Endothelial cell of umbilical vein (primary cell): ENCODE measurements at regions not wholly inside any gene's neighbourhood (a gene's known extent, or its start where the extent isn't known, plus 50 kb on each side); places are given as distances from the start of the nearest gene placed in this dataset.
"Not testable (repeated sequence)": the region's sequence is repeated elsewhere in the genome, so short reads cannot be mapped to it uniquely, and the experiment has no call there.

Experiments used
- BruUV-seq: library from RNA; stranded (reverse); fragments of 400-500 nt; replicated peaks from 2 replicates; lab custom pipeline; 2021; lab: Mats Ljungman, UMichigan
- CTCF ChIA-PET: fragments of 300-600, 350-600 bp; sonication (Branson Sonifier 250); formaldehyde crosslinking; loops from one replicate; lab custom pipeline; 2021; ENCODE audit warnings: antibody characterized with exemption, inconsistent platforms; lab: Charles Lee
- POLR2A ChIA-PET: fragments of 300-600, 350-600 bp; sonication (Branson Sonifier 250); formaldehyde crosslinking; loops from one replicate; lab custom pipeline; 2021; ENCODE audit warnings: antibody characterized with exemption, inconsistent platforms; lab: Charles Lee
- DNase-seq: peaks from one replicate; pipeline ENCODE4 v3.0.0-alpha.2; 2011; ENCODE audit warnings: low read depth, low spot score
- FAIRE-seq: peaks from 2 replicates; lab custom pipeline; 2011; peaks lifted over from hg19 to GRCh38; lab: Jason Lieb, UNC
- H2AFZ ChIP-seq: 2 replicates; pipeline ENCODE4 v1.6.0; 2012; ENCODE audit warnings: low read depth, low read length, control low read depth, inconsistent platforms
- H3K27ac ChIP-seq: 2 replicates; pipeline ENCODE4 v1.5.1; 2011; ENCODE audit warnings: low read depth, mild to moderate bottlenecking, control low read depth, low read length, moderate library complexity; ENCODE audit not compliant: insufficient read depth
- H3K27me3 ChIP-seq, 2 experiments: 2 replicates each; pipeline versions ENCODE4 v1.6.0 to v1.6.1; 2011; ENCODE audit warnings: low read length in 2 of 2, mixed read lengths in 1 of 2; ENCODE audit not compliant: control insufficient read depth in 2 of 2, insufficient read depth in 2 of 2
- H3K36me3 ChIP-seq, 2 experiments: 2 replicates in 1 of 2; 3 replicates in 1 of 2; pipeline ENCODE4 v1.5.1; 2011; ENCODE audit warnings: low read length in 2 of 2, mild to moderate bottlenecking in 1 of 2, moderate library complexity in 1 of 2; ENCODE audit not compliant: control insufficient read depth in 2 of 2, insufficient read depth in 2 of 2; ENCODE audit errors: extremely low read depth in 1 of 2
- H3K4me1 ChIP-seq: 3 replicates; pipeline ENCODE4 v1.5.1; 2011; ENCODE audit warnings: mild to moderate bottlenecking, low read length; ENCODE audit not compliant: control insufficient read depth, insufficient read depth; ENCODE audit errors: extremely low read depth
- H3K4me2 ChIP-seq: 2 replicates; pipeline ENCODE4 v1.6.1; 2011; ENCODE audit warnings: low read length, control low read depth, mixed read lengths; ENCODE audit not compliant: insufficient read depth
- H3K4me3 ChIP-seq, 3 experiments: fragments of 200-600 bp in 1 of 3; sonication (generic), shearing (Covaris generic) in 1 of 3; replicated peaks in 1 of 3; 2 replicates each; pipeline ENCODE4 v1.5.1; 2011 to 2016; ENCODE audit warnings: control low read depth in 3 of 3, low read length in 3 of 3, mild to moderate bottlenecking in 2 of 3, inconsistent platforms in 1 of 3, low read depth in 1 of 3, moderate library complexity in 1 of 3; ENCODE audit not compliant: insufficient read depth in 1 of 3
- H3K79me2 ChIP-seq: 2 replicates; pipeline ENCODE4 v1.6.0; 2012; ENCODE audit warnings: low read length, inconsistent platforms; ENCODE audit not compliant: control insufficient read depth, insufficient read depth
- H3K9ac ChIP-seq: replicated peaks from 2 replicates; pipeline ENCODE3; 2011; ENCODE audit warnings: low read length, control low read depth; ENCODE audit not compliant: insufficient read depth; ENCODE audit errors: extremely low read depth
- H3K9me1 ChIP-seq: replicated peaks from 3 replicates; pipeline ENCODE4 v1.6.0; 2011; ENCODE audit warnings: mild to moderate bottlenecking, low read length; ENCODE audit not compliant: control insufficient read depth, insufficient read depth; ENCODE audit errors: extremely low read depth
- H3K9me3 ChIP-seq: replicated peaks from 2 replicates; pipeline ENCODE4 v1.5.1; 2012; ENCODE audit warnings: low read length, inconsistent platforms; ENCODE audit not compliant: control insufficient read depth, insufficient read depth
- H4K20me1 ChIP-seq: replicated peaks from 2 replicates; pipeline ENCODE3; 2011; ENCODE audit warnings: mild to moderate bottlenecking, low read length; ENCODE audit not compliant: control insufficient read depth, insufficient read depth; ENCODE audit errors: extremely low read depth
- EZH2 ChIP-seq: IDR thresholded peaks from 2 replicates; pipeline ENCODE4 v1.6.1; 2012; ENCODE audit warnings: borderline replicate concordance, low read depth, mild to moderate bottlenecking, moderate library complexity, low read length, inconsistent platforms; ENCODE audit not compliant: severe bottlenecking
- FOS ChIP-seq: IDR thresholded peaks from 2 replicates; pipeline ENCODE4 v1.6.1; 2011; ENCODE audit warnings: mild to moderate bottlenecking, low read length, moderate library complexity, borderline replicate concordance; ENCODE audit not compliant: insufficient read depth
- GATA2 ChIP-seq: IDR thresholded peaks from 2 replicates; pipeline ENCODE4 v1.7.0; 2011; ENCODE audit warnings: low read depth, mild to moderate bottlenecking, moderate library complexity, mixed read lengths, low read length; ENCODE audit not compliant: insufficient read length, insufficient read depth
- JUN ChIP-seq: IDR thresholded peaks from 2 replicates; pipeline ENCODE4 v1.6.1; 2011; ENCODE audit warnings: borderline replicate concordance, low read depth; ENCODE audit not compliant: insufficient read length, insufficient read depth
- MYC ChIP-seq: IDR thresholded peaks from one replicate; pipeline ENCODE4 v1.6.1; 2011; ENCODE audit warnings: mild to moderate bottlenecking, low read depth, low read length
- POLR2A ChIP-seq: IDR thresholded peaks from 2 replicates; pipeline ENCODE4 v1.6.1; 2012; ENCODE audit warnings: low read depth, mild to moderate bottlenecking, control low read depth, low read length
- POLR2AphosphoS5 ChIP-seq: IDR thresholded peaks from 2 replicates; pipeline ENCODE4 v1.6.1; 2012; ENCODE audit warnings: low read depth, mild to moderate bottlenecking, control low read depth, low read length, moderate library complexity; ENCODE audit not compliant: insufficient read depth
- dilution Hi-C: fragments of 300-500 bp; cut with MboI; formaldehyde crosslinking; loops from one replicate; pipeline ENCODE4 v1.15.0; 2019; ENCODE audit warnings: low sequenced_read_pairs; ENCODE audit not compliant: extremely low pct_ligation_motif_present
- intact Hi-C: fragments of 100-400 bp; cut with micrococcal nuclease; formaldehyde crosslinking; loops from one replicate; pipeline ENCODE4 v1.10.0; 2022
- TF ChIP-seq, protein P1 (sequence below), 2 donors: IDR thresholded peaks; 1 replicate in 1 of 2; 2 replicates in 1 of 2; pipeline ENCODE4 v1.5.1; 2011; ENCODE audit warnings: low read length in 2 of 2, mild to moderate bottlenecking in 2 of 2, moderate library complexity in 2 of 2, control low read depth in 1 of 2, inconsistent platforms in 1 of 2, low read depth in 1 of 2; ENCODE audit not compliant: insufficient read depth in 1 of 2; ENCODE audit errors: extremely low read depth in 1 of 2
- TF ChIP-seq, protein P2 (sequence below): IDR thresholded peaks from 2 replicates; pipeline ENCODE4 v1.6.1; 2011; ENCODE audit not compliant: insufficient read depth, insufficient read length

DNA sequence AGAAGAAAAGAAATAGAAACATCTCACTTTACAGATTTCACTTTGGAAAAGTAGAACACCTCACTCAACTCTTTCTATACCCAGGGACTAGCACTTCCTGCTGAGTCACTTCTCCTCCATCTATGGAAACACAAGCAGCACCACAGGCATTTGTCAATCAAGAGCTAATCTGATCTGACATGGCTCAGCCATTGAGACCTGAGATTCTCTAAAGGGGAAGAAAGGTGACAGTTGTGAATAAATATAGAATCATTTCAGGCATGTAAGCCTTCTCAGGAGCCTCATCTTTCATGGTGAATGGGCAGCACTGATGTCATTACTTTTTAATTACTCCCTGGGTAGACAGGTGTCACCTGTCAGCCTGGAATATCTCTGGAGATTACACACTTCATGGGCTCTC is 559.8 kb downstream of the HINT1 start:
- H3K4me1 ChIP-seq: no peaks in the 10 kb centered on the region
- no peaks in the 10 kb centered on the region for H3K36me3 ChIP-seq
- H2AFZ ChIP-seq: no peak overlapping the region
- no peaks in the 10 kb centered on the region for H3K9me1 ChIP-seq
- no peak overlapping the region for H3K9ac ChIP-seq
- no peak for DNase-seq
- no peak for FAIRE-seq
- H3K27me3 ChIP-seq: no peaks in the 10 kb centered on the region
- H3K27ac ChIP-seq: no peak overlapping the region
- CTCF ChIA-PET: no interaction called here
- POLR2A ChIA-PET: no interaction called here
- H3K4me3 ChIP-seq: no peak overlapping the region
- TF ChIP-seq, protein P1, sequence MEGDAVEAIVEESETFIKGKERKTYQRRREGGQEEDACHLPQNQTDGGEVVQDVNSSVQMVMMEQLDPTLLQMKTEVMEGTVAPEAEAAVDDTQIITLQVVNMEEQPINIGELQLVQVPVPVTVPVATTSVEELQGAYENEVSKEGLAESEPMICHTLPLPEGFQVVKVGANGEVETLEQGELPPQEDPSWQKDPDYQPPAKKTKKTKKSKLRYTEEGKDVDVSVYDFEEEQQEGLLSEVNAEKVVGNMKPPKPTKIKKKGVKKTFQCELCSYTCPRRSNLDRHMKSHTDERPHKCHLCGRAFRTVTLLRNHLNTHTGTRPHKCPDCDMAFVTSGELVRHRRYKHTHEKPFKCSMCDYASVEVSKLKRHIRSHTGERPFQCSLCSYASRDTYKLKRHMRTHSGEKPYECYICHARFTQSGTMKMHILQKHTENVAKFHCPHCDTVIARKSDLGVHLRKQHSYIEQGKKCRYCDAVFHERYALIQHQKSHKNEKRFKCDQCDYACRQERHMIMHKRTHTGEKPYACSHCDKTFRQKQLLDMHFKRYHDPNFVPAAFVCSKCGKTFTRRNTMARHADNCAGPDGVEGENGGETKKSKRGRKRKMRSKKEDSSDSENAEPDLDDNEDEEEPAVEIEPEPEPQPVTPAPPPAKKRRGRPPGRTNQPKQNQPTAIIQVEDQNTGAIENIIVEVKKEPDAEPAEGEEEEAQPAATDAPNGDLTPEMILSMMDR (IDR thresholded peaks at IDR 0.05; ENCODE audit: extremely low read depth in 1 of 2, insufficient read depth in 1 of 2, low read depth in 1 of 2, low read length in 2 of 2): no peak
- TF ChIP-seq POLR2A (no peak), JUN (no peak), EZH2 (no peak), FOS (peak; percentile 73), POLR2AphosphoS5 (no peak), MYC (no peak), GATA2 (peak; percentile 58)
- TF ChIP-seq, protein P2, sequence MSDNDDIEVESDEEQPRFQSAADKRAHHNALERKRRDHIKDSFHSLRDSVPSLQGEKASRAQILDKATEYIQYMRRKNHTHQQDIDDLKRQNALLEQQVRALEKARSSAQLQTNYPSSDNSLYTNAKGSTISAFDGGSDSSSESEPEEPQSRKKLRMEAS: no peak
- intact Hi-C loops: no loop called here
- BruUV-seq: no TSS peak
- no peaks in the 10 kb centered on the region for H3K79me2 ChIP-seq
- no peak overlapping the region for H3K4me2 ChIP-seq
- no peaks in the 10 kb centered on the region for H3K9me3 ChIP-seq
- no peaks in the 10 kb centered on the region for H4K20me1 ChIP-seq
- dilution Hi-C loops: no loop called here

DNA sequence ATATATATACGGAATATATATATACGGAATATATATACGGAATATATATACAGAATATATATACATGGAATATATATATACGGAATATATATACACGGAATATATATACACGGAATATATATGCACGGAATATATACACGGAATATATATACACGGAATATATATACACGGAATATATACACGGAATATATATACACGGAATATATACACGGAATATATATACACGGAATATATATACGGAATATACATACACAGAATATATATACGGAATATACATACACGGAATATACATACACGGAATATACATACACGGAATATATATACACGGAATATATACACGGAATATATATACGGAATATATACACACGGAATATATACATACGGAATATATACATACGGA is 568.4 kb downstream of the HINT1 start:
- H3K27ac ChIP-seq, H3K9me1 ChIP-seq, H3K27me3 ChIP-seq, POLR2A ChIA-PET, H4K20me1 ChIP-seq, H3K4me1 ChIP-seq, BruUV-seq, H3K4me3 ChIP-seq, H3K9me3 ChIP-seq, intact Hi-C loops, H3K36me3 ChIP-seq, H3K79me2 ChIP-seq, FAIRE-seq, H3K4me2 ChIP-seq, dilution Hi-C loops, H2AFZ ChIP-seq, DNase-seq, CTCF ChIA-PET, H3K9ac ChIP-seq: not testable (repeated sequence)
